ENCODE measurements at regions not wholly inside any gene's neighbourhood (a gene's known extent, or its start where the extent isn't known, plus 50 kb on each side); places are given as distances from the start of the nearest gene placed in this dataset.

GRCh38 chr14:71394386-71394785 is 487.1 kb downstream of the PCNX1 start:
- no peak for TF ChIP-seq CTCF (IDR thresholded peaks at IDR 0.05)
- TF ChIP-seq POLR2A (IDR thresholded peaks at IDR 0.05), result no peak
- no peak for TF ChIP-seq POLR2AphosphoS5 (IDR thresholded peaks at IDR 0.05)

Data from sigmoid colon (tissue), 4 donors.